CD4-positive, alpha-beta T cell treated with Interleukin-21 for 1 hour (primary cell): ENCODE measurements at regions not wholly inside any gene's neighbourhood (a gene's known extent, or its start where the extent isn't known, plus 50 kb on each side); places are given as distances from the start of the nearest gene placed in this dataset.

Experiments
- DNase-seq: peaks from one replicate; pipeline ENCODE4 v3.0.0-alpha.2; 2020

GRCh38 chr4:181507180-181507835 is 735.9 kb upstream of the TENM3 start:
- DNase-seq, result no peak

DNA sequence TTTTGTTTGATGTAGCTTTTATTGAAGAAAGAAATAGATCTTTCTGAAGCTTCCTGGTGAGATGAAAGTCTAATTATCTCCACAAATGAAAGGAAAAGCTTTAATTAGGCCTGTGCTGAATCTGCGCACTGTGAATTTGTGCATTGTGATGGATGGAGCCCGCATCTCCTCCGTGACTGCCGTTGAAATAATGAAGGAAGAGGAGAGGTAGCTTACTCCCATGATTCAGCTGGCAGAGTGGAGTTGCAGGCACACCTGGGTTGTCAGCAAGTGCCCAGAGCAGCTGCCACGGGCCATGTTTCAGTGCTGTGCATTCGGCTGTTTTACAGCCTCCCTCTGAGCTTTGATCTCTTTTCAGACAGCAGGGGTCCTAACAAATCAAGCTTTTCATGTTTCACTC is 735.3 kb upstream of the TENM3 start:
- DNase-seq, result no peak

DNA sequence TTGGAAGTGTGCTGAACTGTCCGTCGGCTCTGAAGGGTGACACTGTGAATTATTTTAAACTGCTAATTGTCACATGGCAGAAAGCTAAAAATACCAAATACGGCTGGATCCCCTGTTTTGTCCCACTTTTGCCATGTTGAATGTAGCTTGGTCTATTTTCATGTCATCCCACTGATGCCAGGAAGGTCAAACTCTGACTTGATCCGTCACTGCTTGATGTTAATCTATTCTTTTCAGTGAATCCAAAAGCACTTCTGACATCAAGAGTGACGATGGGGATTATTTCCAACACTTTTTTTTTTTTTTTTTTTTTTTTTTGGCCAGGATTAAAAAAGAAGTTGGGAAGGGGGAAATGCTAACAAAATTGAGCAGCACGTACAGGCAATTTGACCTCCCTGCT is 734.6 kb upstream of the TENM3 start:
- no peak for DNase-seq

DNA sequence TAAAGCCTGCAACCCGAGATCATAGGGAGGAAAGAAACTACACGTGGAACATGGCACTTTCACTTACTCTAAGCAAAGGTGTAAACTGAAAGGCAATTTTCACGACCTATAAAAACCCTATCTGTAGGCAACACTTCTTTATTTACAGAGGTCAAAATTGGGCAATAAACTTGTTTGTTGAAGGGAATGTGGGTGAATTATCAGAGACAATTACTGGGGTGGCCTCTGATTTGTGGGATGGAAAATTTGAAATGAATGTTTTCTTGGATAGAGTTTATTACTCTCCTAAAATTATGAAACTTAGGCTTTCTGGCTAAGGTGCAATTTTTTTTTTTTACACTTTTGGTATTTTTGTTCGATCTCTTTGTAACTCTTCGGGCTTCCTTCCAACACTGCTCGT is 734.1 kb upstream of the TENM3 start:
- DNase-seq, result no peak

DNA sequence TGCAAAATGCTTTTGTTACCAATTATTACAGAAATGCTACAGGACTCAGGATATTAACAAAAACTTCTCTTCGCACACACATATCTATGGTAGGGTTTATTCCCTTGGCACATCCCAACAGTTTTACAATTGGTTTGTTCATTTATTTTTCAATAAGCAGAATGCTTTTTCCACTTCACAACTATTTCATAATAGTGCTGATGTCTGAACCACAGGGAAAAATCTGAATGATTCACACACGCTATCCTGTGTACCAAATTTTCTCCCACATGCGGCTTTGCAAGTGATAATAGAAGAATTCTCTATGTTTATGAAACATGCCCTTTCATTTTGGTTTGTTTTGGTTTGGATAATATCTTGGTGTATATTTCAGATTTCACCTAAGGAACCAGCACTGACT is 725.7 kb upstream of the TENM3 start:
- DNase-seq, result no peak

GRCh38 chr4:181520790-181521189 is 722.4 kb upstream of the TENM3 start:
- no peak for DNase-seq

GRCh38 chr4:181523973-181524372 is 719.2 kb upstream of the TENM3 start:
- DNase-seq, result no peak

DNA sequence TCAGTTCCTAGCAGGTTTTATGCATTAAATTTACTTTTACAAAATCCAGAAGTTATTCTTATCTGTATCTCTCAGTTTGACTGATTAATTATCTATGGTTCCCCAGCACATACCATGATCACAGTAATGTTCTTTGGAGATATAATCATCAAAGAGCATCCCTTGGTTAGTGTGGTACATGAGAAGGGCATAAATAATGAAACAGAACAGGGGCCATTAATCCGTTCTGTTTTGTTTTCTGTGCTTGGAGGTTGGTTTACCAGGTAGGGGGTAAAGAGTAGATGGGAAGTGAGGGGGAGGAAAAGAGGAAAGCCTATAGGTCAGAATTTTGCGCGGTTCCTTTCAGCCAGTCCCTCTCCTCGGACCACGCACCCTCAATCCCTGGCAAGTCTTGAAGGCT is 718.7 kb upstream of the TENM3 start:
- no peak for DNase-seq

- no peak for DNase-seq
These were observed 717.6 kb upstream of the TENM3 start for GRCh38 chr4:181525634-181526033.

DNA sequence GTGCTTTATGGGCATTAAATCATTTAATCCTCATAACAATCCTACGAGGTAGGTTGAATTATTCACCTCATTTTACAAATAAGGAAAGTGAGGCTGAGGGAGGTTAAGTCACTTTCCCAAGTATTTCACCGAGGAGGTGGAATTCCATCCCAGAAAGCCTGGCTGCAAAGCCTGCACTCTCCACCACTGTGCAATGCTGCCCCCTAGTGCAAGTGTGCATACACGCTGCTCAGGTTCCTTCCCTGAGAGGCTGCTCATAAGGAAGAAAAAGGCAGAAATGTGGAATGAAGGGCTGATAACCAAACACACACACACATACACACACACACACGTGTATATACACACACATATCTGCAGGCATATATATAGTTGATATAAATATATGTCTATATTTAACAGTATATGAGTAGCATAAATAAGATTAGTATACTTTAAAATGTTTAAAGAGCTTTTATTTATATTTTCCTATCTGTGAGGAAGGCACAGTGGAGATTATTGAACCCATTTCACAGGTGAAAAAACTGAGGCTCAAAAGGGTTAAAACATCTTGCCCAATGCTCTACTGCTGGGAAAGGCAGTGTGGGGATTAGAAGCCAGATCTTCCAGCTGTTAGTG is 714.5 kb upstream of the TENM3 start:
- no peak for DNase-seq

DNA sequence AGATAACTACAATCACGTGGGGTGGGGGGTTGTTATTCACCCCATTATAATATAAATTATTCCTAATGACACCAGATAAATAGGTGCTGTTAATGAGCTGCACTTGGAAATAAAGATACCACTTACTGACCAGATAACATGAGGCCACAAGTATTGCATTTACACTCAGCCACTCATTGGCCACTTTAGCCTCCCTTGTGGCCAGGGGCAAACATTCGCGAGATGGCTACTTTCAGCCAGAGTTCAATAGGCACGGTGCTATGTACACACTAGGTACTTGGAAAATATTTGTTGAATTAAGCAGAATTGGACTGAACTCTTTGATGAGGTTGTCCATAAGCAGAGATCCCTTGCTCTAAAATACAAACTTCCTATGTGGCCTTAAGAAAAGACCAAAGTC is 713.7 kb upstream of the TENM3 start:
- DNase-seq, result no peak

GRCh38 chr4:181536196-181536746 is 706.9 kb upstream of the TENM3 start:
- DNase-seq, result no peak

DNA sequence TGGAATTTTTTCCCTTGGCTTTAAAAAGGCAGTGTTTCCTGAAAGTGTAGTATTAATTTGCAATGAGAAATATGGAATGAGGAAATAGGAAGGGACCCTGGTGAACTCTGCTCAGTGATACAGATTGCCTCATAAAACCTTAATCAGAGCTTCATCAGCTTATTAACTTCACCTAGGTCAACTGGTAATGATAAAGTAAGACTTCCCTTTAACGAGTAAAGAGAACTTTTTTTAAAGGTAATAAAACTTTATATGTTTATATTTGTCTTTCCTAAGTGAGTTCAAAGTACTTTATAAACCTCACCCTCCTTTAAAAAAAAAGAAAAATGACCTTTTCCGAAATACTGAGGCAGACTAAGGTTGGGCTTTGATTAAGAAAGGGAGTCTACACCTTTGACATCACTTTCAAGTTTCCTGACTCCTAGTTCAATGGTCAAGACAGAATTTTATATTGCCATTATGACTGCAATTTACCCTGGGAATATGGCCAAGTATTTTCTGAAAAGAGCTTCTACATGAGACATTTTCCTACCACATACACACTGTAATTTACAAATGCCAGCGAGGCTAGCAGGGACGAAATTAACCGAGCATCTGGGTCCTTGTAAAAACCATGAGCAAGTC is 706.3 kb upstream of the TENM3 start:
- DNase-seq, result no peak

DNA sequence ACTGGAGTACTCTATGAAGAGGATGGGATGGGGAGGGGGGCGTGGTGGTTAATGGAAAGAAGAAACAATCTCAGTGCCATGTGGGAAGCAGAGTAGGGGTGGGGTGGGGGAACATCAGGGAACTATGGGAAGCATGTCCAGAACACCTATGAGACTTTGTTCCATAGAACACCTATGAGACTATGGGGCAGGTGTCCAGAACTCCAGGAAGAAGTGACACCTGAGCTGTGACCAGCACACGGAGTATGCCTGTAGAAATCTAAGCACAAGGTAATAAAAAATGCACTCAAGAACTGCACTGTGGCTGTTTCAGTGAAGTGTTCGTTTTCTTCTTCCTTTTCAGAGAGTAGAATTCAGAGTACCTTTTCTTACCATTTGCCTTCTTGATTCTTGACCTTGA is 704.8 kb upstream of the TENM3 start:
- no peak for DNase-seq

DNA sequence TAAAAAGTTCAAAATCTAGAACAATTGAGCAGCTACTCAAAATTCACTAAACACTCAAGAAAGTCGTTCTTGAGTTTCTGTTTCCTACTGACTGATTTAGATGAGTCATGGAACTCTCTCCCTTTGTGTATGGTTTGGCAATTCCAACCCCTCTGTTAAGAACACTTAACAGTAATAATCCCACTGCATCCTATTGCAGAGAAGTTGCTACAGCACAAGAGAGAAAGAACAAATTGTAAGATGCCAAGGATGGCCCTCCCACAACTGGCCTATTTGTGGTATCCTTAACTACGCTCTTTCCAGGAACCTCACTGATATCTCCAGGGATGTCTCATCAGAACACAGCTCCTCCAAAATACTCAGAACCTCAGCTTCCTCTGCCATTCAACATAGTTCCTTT is 701.8 kb upstream of the TENM3 start:
- DNase-seq, result no peak

DNA sequence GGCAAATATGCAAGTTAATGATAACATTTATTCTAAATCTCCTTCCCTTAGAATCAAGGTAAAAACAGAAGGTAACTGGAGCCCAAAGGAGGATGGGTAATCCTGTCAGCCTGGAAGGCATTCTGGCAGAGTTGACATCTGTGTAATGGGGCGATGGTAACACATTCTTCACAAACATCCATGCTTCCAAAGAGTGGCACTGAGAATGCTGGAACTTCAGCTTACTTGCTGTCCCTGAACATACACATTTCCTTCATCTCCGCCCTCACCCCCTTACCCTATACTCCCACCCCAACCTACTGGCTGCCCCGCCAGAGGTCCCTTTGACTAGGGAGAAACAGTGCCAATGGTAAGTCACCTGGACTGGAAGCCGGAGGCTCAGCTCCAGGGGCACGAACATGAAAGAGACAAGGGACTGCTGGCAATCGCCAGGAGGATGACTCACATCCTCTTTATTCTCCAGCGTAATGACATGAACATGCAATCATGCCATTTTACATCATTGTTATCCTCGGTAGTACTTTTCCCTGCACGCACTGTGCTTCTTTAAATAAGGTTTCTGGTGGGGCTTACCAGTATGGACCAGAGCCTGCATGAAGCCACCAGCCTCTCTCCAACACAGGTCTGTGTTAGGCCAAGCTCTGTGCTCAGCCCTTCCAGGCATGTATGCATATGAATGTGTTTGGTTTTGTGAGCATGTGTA is 694.2 kb upstream of the TENM3 start:
- DNase-seq, result no peak

DNA sequence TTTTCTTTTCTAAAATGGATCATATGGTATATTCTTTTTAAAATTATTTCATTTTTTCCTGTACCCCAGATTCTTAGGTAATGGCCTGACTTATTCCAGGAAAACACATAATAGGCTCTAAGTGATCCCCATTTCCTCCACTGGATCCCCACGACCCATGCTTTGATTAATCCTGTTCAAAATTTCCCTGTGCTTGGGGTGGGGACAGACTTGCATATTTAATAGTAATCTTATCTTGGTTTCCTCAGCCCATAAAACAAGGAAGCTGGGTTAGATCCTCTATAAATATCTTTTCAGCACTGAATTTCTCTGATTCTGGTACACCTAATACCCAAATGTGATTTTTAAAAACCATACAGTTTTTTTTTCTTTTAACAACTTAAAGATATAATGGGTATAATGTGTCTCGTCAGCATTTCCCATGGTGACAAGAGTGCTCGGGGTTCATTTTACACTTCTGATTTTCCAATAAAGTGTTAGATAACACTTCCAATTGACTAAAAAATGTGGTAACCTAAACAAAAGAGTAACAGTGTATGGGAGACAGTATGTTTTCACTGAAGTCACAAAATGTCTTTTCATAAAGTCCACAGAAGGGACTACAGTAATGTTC is 693.5 kb upstream of the TENM3 start:
- DNase-seq, result no peak

DNA sequence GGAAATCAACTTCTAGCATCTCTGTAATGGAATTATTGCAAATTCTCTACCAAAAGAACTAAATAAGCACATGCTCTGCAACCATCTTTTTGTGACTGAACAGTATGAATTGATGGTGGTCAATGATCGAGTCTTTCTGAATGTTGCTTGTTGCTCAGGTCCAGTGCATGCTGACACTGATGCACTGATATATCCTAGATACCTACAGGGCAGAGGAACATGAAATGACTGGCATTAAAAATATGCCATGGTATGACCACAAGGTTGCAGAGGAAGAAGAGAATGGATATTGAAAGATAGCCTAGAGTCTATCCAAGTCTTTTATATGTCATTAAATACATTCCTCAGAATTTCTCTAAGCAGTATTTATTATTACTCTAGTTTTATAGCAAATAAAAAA is 692.8 kb upstream of the TENM3 start:
- DNase-seq, result no peak

- no peak for DNase-seq
These were observed 683.6 kb upstream of the TENM3 start for GRCh38 chr4:181559637-181560036.

- DNase-seq, result no peak
These were observed 680.8 kb upstream of the TENM3 start for GRCh38 chr4:181562399-181562798.

DNA sequence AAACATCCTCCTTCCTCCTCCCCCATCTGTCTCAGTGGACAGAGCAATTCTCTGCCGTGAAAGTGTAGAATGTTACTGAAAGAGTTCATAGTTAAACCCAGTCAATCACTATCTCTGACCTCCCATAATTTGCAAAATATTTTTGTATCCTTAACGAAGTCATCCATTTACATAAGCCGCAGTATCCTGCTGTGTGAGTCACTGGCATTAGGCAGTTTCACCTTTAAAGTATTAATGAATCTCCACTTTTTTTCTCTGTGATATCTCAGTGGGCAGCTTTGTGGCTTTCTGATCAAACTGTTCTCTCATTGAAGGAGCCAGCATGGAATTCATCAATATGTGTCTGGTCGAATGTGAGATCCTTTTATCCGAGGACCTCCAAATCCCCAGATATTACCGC is 678.6 kb upstream of the TENM3 start:
- DNase-seq, result no peak

DNA sequence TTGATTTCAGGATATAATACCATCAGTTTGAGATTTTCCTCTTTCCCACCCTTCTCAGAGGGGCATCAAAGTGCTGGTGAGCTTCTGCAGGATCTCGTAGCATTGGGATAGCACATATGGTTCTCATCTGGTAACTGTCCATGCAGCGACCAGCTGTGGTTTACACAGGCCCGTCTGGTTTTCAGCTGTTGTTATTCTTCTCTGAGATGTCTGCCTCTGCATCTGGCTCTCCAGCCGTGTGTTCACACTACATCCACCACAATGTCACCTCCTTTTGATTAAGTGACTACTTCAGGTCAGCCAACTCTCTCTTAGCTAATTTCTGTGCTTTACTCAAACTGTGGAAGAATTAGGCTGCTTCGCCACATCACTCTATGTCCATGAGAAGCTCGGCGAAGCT is 676.7 kb upstream of the TENM3 start:
- DNase-seq, result no peak

GRCh38 chr4:181569553-181569952 is 673.6 kb upstream of the TENM3 start:
- DNase-seq, result no peak
